ENCODE measurements at regions not wholly inside any gene's neighbourhood (a gene's known extent, or its start where the extent isn't known, plus 50 kb on each side); places are given as distances from the start of the nearest gene placed in this dataset.

DNA sequence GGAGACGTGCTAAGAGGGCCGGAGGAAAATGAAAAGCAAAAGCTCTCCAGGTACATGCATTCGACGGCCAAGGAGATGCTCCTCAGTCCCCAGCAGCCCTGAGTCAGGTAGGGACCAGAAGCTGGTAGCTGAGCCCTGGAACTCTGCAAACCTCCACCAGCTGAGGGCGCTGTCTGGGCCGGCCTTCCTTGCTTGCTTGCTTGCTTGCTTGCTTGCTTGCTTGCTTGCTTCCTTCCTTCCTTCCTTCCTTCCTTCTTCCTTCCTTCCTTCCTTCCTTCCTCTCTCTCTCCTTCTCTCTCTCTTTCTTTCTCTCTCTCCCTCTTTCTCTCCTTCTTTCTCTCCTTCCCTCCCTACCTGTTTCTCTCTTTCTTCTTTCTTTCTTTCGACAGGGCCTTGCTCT lies 94.6 kb upstream of the RASGRF1 start:
- DNase-seq = no peak

DNA sequence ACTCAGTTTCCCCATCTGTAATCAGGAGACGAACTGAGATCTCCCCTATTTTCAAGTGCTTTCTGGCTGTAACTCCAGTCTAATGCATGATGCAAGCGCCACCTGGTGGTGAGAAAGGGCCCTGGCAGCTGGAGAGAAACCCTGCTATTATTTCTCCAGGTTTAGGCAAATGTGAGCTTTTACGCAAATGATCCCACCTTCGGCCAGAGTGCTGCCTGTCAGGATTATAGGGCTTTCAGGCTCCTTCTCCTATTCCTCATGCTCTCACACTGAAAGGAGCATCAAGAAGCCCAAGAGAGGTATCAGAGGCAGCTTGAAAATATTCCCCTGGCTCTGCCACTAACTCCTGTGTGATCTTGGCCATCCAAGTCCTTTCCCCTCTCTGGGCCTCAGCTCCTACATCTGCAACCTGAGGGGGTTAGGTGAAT lies 93.9 kb upstream of the RASGRF1 start:
- peak; percentile 38 for DNase-seq

DNA sequence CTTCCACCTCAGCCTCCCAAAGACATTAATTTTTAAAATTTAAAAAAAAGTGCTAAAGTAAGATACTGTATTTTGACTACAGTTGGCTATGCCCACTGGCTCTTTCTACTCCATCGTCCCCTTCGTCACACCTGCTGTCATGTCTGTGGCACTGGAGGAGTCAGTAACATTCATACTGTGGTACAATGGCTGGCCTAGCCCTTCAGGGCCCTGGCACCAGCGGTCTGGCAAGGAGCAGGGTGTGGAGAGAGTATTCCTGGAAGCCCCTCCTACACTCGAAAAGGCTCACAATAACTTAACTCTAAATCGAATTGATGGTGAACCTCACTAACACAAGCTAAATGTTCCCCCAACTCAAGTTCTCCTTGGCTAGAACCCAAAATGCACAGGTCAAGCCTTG lies 89.7 kb upstream of the RASGRF1 start:
- DNase-seq = no peak

DNA sequence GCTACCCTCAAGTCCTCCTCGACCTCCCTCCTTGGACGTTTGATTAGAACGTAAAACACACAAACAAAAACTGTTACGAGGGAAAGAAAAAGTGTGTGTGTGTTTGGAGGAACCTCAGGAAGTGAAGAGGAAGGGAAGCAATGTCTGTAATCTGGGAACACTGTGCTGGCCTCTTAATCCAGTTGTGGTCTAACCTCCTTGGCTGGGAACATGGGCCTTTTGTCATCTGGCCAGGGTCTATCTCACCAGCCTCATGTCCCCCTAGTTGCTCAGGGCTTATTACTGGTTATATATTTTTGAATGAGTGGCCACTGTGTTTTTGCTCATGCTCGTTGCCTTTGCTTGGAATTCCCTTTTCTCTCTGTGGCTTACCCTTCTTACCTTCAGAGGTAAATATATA lies 89.0 kb upstream of the RASGRF1 start:
- no peak for DNase-seq

DNA sequence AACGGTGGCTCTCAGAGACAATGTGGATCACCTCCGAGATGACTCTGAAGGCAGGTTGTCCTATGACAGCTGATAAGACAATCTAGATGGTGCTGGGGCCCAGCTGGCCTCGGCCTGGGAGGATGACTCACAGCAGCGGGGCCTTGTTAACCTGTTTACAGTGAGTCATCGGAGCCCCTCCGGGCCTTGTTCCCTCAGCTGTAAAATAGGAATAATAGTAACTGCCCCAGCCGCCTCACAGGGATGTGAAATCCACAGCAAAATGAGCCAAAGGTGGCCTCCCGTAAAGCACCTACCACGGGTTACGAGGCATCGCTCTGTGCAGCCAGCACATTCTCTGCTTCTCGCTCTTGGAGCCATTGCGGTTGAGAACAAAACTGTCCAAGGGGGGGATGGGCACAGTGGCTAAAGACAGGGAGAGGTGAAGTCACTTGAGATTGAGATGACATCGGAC lies 88.6 kb upstream of the RASGRF1 start:
- no peak for DNase-seq

DNA sequence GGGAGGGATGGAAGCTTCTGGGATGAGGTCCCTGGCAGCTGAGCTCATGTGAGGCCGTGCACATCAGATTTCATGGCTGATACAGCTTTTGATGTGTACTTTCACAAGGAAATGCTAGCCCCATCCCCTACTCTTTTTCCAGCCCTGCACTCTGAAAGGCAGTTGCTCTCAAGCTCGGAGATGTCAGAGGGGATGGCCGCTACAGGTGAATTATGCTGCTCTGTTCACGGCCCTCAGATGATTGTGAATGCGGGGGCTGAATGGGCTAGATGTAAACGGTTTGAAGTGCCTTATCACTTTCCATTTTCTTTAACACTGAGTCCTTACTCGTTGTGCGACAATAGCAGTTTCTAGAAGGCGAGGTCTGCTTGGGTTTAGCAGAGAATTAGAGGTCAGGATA lies 88.0 kb upstream of the RASGRF1 start:
- no peak for DNase-seq

DNA sequence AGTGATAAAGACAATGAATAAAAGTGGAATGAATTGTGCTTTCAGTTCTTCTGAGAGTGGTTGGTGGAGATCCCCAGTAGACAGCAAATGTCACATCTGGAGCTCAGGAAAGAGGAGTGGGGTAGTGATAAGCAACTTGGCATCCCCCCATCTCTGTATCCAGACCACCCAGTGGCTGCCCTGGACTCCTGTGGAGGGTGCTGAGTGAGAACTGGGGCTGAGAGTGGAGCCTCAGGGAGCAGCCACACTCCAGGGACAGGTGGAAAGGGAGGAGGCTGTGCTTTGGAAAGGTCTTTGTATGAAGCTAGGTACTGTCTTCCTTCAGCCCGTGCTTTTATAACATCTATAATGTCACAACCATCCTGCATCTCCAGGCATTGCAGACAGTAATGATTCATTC lies 85.6 kb upstream of the RASGRF1 start:
- no peak for DNase-seq

DNA sequence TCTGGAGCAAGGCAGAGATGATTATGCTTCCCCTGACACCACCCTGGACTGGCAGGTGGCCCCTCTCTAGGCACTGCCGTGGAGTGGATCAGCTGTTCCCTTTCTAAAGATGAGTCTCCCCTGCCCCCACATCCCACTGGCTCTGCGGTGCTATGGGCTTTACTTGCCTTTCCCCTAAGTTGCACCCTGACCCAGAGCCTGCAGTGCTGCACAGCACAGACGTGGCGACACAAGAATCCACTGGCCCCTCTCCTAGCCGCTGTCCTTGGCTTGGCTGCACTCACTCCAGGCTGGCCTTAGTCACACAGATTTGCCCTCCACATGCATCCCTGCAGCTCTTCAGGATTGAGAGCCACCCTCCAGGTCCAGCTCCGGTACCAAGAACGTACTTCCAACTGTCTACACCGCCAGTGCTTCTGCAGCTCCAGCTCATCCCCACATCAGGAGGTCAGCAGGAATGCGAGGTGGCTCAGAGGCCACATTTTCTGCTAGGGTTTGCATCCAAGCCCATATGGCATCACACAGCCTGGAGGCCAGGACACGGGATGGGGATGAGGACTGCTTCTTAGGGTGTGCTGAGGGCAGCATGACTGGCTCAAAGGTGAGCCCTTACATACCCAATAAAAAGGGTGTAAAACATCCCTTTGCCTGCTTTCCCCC lies 82.4 kb upstream of the RASGRF1 start:
- DNase-seq = no peak

DNA sequence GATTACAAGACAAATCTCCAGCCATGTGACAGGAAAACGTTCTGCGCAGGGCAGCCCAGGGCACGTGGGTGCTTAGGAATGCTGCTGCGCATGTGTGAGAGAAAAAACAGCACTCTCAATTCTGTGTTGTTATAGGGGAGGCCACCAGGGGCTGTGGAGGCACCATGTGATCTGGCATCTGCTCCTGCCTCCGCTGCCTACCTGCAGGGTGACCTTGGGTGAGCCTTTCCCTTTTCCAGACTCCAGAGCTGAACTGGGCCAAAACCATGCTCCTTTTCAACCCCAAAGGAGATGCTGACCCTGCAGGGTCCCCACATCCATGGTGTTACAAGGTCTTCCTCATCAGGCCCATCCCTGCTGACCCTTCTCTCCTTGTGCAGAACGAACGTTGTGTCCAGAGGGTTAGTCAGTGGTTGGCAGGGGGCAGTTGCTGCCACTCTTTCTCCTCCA lies 81.5 kb upstream of the RASGRF1 start:
- no peak for DNase-seq

DNA sequence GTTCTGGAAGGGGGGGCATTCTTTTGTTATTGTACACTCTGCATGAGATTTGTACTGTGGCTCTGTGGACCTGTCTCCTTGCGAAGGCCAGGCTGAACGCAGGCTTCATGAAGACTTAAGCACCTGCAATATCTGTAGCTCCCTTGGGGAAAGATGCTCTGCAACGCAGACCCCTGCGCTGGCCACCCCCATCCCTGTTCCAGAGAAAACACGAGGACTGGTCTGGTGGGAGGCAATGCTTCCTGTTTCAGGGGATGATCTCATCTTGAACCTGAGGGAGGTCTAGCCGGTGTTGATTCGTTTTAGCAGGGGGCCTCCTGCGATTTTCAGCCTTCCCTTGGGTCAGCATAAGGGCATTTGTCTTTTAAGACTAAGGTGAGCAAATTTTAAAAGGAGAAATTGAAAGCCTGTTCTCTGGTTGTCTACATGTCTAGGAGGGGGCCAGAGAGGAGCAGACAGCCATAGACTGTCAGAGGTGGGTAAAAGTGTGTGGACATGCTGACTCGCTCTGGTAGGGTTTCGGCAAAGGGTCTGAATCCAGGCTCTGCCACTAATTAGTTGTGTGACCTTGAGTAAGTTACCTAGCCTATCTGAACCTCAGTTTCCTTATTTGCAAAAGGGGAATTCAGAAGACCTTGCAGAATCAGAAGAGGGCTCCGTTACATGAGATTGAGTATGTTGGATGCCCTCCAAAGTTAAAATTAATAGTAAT lies 80.9 kb upstream of the RASGRF1 start:
- DNase-seq = no peak

DNA sequence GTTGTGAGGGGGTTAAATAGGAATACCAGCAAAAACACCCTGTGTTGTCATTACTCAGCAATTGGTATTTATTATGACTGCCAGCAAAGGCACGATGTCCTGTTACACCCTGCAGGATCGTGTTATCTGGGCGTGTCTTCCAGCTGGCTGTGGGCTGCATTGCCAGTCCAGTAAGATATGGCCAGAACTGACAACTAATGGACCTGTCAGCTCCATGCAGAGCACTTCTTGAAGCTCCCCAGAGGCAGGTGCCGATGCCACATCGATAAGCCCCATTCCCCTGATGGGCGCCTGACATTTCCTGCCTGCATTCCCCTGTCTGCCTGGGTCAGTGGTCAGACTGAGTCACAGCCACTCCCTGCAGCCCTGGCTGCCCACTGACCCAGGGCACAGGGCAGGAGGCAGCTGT lies 79.7 kb upstream of the RASGRF1 start:
- no peak for DNase-seq

DNA sequence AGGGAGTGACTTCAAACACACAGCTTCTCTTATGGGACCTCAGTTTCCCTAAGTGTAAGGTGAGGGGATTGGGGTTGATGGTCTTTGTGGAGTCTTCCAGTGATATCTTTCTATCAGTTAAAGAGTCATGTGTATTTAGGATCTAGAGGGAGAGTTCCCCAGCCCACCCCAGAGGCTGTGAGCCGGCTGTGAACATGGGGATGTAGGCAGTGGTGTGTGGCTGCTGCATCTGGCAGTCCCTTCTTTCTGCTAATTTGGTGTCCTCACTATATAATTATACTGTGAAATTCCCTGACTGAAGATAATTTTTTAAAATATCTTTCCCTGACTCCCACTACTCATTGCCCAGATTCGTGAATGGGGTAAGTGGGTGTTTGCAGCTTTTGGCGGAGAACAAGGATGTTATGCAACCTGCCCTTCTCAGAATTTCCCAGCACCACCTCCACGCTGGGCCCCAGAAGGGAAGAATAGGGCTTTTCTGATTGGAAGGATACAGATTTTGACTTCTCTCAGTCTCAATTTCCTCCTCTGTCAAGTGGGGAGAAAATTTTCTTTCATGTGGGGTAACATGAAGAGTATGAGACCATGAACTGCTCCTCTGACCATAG lies 79.0 kb upstream of the RASGRF1 start:
- no peak for DNase-seq

DNA sequence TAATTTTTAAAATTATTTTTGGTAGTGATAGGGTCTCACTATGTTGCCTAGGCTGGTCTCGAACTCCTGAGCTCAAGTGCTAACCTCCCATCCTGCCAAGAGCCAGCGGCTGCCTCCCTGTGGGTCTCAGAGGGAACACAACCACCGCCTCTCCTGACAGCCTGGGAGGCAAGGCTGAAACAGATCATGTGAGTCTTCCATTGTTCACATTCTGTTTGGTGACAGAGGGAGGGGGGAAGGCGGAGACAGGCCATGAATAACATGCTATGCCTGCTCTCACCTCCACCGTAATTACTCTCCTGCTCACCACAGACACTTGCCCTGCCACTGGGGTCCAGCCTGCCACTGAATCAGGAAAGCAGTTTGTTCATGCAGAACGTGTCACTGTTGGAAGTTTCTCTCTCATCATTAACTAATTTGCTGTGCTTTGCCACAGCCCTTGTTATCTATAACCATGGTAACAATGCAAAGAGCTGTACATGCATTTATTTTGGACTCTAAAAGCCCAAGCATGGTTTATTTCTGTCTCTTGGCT lies 78.4 kb upstream of the RASGRF1 start:
- no peak for DNase-seq

DNA sequence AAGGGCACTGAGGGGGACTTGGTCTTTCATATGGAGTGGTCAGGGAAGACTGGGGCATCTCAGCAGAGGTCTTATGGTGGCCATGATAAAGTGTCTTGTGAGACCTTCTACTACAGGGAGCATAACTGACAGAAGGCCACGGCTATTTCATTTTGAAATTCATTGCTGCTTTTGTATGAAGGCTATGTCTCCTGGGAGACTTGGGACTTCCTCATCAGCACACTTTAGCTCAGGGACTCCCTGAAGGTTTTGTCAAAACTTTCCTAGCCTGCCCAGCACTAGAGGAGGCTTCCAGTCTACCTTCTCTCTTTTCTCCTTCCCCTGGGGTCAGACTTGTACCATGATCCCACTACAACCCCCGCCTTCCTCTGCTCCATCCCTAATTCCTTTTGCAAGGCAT lies 77.2 kb upstream of the RASGRF1 start:
- no peak for DNase-seq

DNA sequence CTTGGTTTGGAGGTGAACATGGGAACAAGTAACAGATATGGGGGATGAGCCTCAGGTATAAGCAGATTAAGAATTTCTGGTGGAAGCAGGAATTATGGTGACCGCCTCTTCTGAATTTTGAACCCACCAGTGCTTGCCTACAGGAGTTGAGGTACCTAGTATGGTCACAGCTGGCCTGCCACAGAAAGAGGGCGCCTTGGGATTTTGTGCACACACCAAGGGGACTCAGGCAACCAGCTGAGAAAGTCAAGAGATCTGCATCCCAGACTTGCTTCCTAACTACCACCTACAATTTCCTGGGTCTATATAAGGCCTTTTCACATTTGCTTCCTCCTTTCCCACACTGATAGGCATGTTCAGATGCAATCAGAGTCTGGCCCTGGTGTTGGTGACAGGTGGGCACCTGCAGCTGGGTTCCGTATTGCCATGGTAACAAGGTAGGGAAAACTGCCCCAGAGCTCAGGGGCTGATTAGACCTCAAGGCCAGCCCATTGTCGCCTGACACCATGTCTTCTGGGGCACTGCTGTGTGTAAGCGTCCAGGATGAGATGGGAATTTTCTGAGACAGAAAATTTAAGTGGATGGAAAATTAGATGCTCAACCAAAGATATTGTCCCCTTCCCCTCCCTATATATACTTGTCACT lies 75.9 kb upstream of the RASGRF1 start:
- DNase-seq = no peak

DNA sequence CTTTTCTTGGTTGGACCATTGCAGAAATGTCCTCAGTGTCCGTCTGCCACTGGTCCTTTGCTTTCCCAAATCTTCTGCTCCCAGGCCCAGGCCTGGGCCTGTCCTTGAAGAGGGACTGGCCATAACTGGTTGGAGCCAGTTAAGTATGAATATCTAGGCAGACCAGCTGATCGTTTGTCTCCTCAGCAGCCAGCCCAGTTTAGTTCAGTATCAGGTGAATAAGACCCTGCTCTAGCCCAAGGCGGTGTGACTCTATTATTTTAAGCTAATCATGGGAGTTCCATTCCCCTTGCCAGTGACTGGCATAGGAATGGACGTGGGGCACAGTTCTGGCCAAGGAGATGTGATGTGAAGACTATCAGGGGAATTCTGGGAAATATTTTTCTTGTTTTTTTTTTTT lies 73.9 kb upstream of the RASGRF1 start:
- DNase-seq = no peak

DNA sequence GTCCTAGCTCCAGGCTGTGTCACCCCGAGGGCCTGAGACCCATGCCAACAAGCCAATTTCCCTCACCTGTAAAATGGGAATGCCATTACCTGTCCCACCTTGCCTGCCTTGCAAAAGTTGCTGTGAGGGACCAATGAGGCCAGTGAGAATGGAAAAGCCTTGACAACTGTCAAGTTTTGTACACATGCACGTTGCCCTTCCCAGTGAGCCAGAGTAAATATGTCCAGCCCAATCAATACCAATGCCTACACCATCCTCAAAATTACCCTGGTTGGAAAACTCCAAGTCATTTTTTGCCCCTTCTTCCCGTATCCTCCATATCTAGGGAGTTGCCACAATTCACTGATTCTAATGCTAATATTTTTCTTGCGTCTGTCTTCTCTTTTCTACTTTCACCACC lies 73.5 kb upstream of the RASGRF1 start:
- no peak for DNase-seq

DNA sequence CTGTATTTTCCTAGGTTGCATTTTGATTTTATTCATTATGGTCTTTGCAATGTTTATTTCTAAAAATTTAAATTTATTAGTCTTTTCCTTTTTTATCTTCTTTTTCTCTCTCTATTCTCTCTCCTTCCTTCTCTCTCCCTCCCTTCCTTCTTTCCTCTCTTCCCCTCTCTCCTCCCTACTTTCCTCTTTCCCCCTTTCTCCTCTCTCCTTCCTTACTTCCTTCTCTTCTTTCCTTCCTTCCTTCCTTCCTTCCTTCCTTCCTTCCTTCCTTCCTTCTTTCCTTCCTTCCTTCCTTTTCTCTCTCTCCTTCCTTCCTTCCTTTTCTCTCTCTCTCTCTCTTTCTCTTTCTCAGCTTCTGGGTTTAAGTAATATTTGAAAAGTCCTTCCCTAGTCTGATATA lies 72.8 kb upstream of the RASGRF1 start:
- DNase-seq = no peak

DNA sequence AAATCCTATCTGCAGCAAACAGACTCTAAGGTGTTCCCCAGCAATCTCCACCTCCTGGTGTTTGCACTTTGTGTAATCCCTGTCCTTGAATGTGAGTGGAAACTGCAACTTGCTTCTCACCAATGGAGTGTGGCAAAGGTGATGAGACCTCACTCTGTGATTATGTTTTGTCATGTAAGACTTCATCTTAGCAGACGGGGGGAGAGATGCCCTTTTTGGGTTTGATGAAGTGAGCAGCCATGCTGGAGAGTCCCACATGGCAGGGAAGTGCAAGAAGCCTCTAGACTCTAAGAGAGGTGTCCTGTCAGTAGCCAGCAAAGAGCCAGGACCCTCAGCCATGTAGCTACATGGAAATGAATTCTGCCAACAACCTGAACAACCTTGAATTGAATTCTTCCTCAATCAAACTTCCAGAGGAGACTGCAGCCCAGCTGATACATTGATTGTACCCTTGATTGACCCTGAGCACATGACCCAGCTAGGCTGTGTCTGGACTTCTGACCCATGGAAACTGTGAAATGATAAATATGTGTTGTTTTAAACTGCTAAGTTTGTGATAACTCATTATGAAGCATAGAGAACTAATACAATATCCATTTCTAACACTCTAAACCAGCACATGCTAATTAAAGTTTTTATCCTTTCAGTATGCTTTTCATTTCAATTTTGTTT lies 71.4 kb upstream of the RASGRF1 start:
- DNase-seq = no peak

DNA sequence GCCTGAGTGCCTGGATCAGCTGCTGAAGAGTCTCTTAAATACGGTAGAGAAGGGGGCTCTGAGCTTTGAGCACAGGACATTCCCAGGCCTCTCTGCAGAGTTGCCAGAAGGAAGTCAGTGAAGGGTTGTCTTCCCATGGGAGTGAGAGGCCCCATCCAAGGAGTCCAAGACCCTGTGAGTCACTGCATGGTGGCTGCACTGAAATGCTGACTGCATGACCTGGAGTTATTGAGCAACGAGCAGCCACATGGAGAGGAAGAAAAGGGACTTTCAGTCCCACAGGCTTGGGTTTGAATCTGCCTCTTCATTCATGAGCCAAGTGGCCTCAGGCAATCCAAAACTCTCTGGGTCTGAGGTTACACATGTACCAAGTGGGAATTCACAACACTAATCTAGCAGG lies 69.6 kb upstream of the RASGRF1 start:
- no peak for DNase-seq

DNA sequence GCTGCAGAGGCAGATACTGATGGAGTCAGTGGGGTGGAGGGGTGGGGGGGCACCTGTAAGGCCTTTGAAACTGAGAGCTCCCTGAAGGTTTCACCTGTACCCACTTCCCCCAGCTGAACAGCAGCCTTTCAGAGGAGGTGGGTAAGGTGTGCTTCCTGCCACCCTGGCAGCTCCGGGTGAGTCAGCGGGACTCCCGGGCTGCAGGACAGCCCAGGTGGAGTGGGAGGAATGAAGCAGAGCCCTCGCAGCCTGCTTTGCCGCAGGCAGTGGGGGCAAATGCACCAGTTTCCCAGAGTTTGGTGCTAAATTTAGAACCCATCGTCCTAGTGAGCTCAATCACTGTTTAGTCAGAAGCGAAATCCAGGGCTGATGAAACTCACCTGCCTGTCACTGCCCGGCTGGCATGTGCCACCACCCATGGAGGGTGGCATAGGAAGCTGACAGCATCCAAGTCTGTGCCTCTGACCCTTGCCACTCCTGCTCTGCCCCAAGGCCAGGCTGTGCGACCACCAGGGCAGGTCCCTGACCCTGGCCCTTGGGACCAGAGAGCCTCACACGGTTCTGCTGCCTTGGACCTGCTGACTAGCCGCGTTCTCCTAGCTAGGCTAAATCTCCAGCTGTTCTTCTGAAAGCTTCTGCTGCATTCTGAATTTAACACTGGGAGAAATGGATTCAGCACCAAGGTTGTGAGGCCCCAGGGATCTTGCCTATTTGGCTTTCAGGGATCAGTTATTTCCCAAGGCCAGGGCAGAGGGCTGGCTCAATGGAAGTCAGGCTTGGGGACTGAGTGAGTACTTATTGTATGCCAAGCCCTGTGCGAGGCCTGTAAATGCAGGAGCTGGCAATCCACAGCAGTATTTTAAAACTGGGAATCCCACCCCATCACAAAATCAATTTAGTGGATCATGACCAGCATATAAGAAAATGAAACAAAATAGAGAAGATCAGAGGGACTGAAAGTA lies 67.3 kb upstream of the RASGRF1 start:
- no peak for DNase-seq
